ENCODE measurements at regions not wholly inside any gene's neighbourhood (a gene's known extent, or its start where the extent isn't known, plus 50 kb on each side); places are given as distances from the start of the nearest gene placed in this dataset.

DNA sequence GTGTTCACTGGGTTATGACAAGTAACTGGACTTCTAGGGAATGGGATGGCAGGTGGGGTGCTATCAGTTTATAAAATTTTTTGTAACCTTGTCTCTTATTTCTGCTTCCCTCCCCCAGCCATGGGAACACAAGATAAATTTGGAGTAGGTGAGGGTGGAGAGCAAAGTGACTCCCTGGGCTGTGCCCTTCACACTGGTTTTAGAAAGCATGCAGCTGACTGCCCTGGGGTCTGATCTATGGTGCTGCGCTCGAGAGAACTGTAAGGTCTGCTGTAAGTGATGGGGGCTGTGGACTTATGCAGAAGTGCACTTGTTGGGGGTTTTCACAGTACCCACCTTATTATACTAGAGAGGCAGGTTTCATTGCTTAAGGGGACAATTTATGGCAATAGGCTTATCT lies 247.7 kb upstream of the DMRT1 start:
- no peak for TF ChIP-seq EZH2 (IDR thresholded peaks at IDR 0.05; ENCODE audit: borderline replicate concordance, low read depth, low read length, severe bottlenecking)
- TF ChIP-seq, protein P1, sequence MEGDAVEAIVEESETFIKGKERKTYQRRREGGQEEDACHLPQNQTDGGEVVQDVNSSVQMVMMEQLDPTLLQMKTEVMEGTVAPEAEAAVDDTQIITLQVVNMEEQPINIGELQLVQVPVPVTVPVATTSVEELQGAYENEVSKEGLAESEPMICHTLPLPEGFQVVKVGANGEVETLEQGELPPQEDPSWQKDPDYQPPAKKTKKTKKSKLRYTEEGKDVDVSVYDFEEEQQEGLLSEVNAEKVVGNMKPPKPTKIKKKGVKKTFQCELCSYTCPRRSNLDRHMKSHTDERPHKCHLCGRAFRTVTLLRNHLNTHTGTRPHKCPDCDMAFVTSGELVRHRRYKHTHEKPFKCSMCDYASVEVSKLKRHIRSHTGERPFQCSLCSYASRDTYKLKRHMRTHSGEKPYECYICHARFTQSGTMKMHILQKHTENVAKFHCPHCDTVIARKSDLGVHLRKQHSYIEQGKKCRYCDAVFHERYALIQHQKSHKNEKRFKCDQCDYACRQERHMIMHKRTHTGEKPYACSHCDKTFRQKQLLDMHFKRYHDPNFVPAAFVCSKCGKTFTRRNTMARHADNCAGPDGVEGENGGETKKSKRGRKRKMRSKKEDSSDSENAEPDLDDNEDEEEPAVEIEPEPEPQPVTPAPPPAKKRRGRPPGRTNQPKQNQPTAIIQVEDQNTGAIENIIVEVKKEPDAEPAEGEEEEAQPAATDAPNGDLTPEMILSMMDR (IDR thresholded peaks at IDR 0.05; ENCODE audit: extremely low read depth in 1 of 2, insufficient read depth in 1 of 2, low read depth in 1 of 2, low read length in 2 of 2) = no peak

Measured in endothelial cell of umbilical vein (primary cell).